Glutamatergic neuron (in vitro differentiated cells): ENCODE measurements at regions not wholly inside any gene's neighbourhood (a gene's known extent, or its start where the extent isn't known, plus 50 kb on each side); places are given as distances from the start of the nearest gene placed in this dataset.

Source experiments
- DNase-seq: peaks from one replicate; pipeline ENCODE4 v3.0.0; 2022
- H3K27ac Mint-ChIP-seq: one replicate; pipeline ENCODE4 v1.8.0; 2020; ENCODE audit warnings: mild to moderate bottlenecking, mixed read lengths, inconsistent platforms; ENCODE audit not compliant: unreplicated experiment
- H3K27me3 Mint-ChIP-seq: one replicate; pipeline ENCODE4 v1.8.0; 2020; ENCODE audit warnings: mild to moderate bottlenecking, moderate library complexity, mixed read lengths, inconsistent platforms; ENCODE audit not compliant: unreplicated experiment
- H3K36me3 Mint-ChIP-seq: one replicate; pipeline ENCODE4 v1.8.0; 2020; ENCODE audit warnings: mild to moderate bottlenecking, mixed read lengths, inconsistent platforms; ENCODE audit not compliant: unreplicated experiment
- H3K4me1 Mint-ChIP-seq: one replicate; pipeline ENCODE4 v1.8.0; 2020; ENCODE audit warnings: mild to moderate bottlenecking, low read depth, mixed read lengths, inconsistent platforms; ENCODE audit not compliant: unreplicated experiment
- H3K4me3 Mint-ChIP-seq: one replicate; pipeline ENCODE4 v1.8.0; 2020; ENCODE audit warnings: mild to moderate bottlenecking, mixed read lengths, inconsistent platforms; ENCODE audit not compliant: unreplicated experiment
- H3K9me3 Mint-ChIP-seq: one replicate; pipeline ENCODE4 v1.8.0; 2020; ENCODE audit warnings: mild to moderate bottlenecking, moderate library complexity, mixed read lengths, inconsistent platforms; ENCODE audit not compliant: unreplicated experiment
- CTCF ChIP-seq: fragments of 200-600 bp; sonication (generic); IDR thresholded peaks from one replicate; pipeline ENCODE4 v1.5.0; 2021; ENCODE audit not compliant: partially characterized antibody, unreplicated experiment

- TF ChIP-seq CTCF = no peak
- Mint-ChIP-seq H3K27me3 (peaks cover 9% of the 10 kb centered on the region), H3K4me1 (no peaks in the 10 kb centered on the region)
Observed at GRCh38 chr9:126027566-126027965, 280.4 kb downstream of the PBX3 start.

GRCh38 chr9:126028746-126029145 lies 281.6 kb downstream of the PBX3 start:
- no peak overlapping the region for H3K4me3 Mint-ChIP-seq
- no peaks in the 10 kb centered on the region for H3K4me1 Mint-ChIP-seq
- no peak for TF ChIP-seq CTCF
- no peak for DNase-seq
- H3K27ac Mint-ChIP-seq = no peak overlapping the region
- H3K36me3 Mint-ChIP-seq = no peaks in the 10 kb centered on the region
- peaks cover 3% of the 10 kb centered on the region for H3K9me3 Mint-ChIP-seq
- peaks cover 9% of the 10 kb centered on the region for H3K27me3 Mint-ChIP-seq

More at GRCh38 chr9:126027566-126027965, 280.4 kb downstream of the PBX3 start:
- H3K9me3 Mint-ChIP-seq = peaks cover 3% of the 10 kb centered on the region
- H3K4me3 Mint-ChIP-seq = no peak overlapping the region
- DNase-seq = no peak
- H3K27ac Mint-ChIP-seq = no peak overlapping the region
- H3K36me3 Mint-ChIP-seq = no peaks in the 10 kb centered on the region

GRCh38 chr9:126030716-126031115 lies 283.5 kb downstream of the PBX3 start:
- no peaks in the 10 kb centered on the region for H3K4me1 Mint-ChIP-seq
- H3K27ac Mint-ChIP-seq = no peak overlapping the region
- no peaks in the 10 kb centered on the region for H3K36me3 Mint-ChIP-seq
- H3K27me3 Mint-ChIP-seq = peaks cover 6% of the 10 kb centered on the region
- no peak for DNase-seq
- TF ChIP-seq CTCF = no peak
- no peaks in the 10 kb centered on the region for H3K9me3 Mint-ChIP-seq
- H3K4me3 Mint-ChIP-seq = no peak overlapping the region

GRCh38 chr9:126031116-126031515 lies 283.9 kb downstream of the PBX3 start:
- H3K4me3 Mint-ChIP-seq = no peak overlapping the region
- no peak for DNase-seq
- H3K36me3 Mint-ChIP-seq = no peaks in the 10 kb centered on the region
- no peaks in the 10 kb centered on the region for H3K9me3 Mint-ChIP-seq
- TF ChIP-seq CTCF = no peak
- no peak overlapping the region for H3K27ac Mint-ChIP-seq
- peaks cover 6% of the 10 kb centered on the region for H3K27me3 Mint-ChIP-seq
- H3K4me1 Mint-ChIP-seq = no peaks in the 10 kb centered on the region

GRCh38 chr9:126032135-126032534 lies 285.0 kb downstream of the PBX3 start:
- Mint-ChIP-seq H3K27ac (no peak overlapping the region), H3K4me1 (no peaks in the 10 kb centered on the region), H3K9me3 (peaks cover 2% of the 10 kb centered on the region), H3K27me3 (peaks cover 6% of the 10 kb centered on the region), H3K36me3 (no peaks in the 10 kb centered on the region), H3K4me3 (no peak overlapping the region)
- TF ChIP-seq CTCF = no peak
- DNase-seq = no peak
